Lung (tissue), 11 donors: ENCODE measurements at regions not wholly inside any gene's neighbourhood (a gene's known extent, or its start where the extent isn't known, plus 50 kb on each side); places are given as distances from the start of the nearest gene placed in this dataset.

ENCODE experiments used
- ATAC-seq: fragments of 200-7000 bp; cut with Tn5 transposase; one replicate; pipeline ENCODE4 v1.9.1; 2020; ENCODE audit warnings: moderate number of reproducible peaks; ENCODE audit not compliant: insufficient read depth, low FRiP score
- DNase-seq, 3 donors: peaks; one replicate each; pipeline ENCODE4 v3.0.0-alpha.2; 2013 to 2017
- H3K27ac ChIP-seq, 2 donors: one replicate each; pipeline ENCODE4 v1.5.1; 2013; ENCODE audit warnings: mild to moderate bottlenecking in 2 of 2, moderate library complexity in 2 of 2, control low read depth in 1 of 2, inconsistent platforms in 1 of 2, low read depth in 1 of 2, low read length in 1 of 2
- H3K27me3 ChIP-seq, 3 donors: one replicate each; pipeline ENCODE4 v1.5.1; 2013; ENCODE audit warnings: low read length in 2 of 3; ENCODE audit not compliant: control insufficient read depth in 3 of 3, insufficient read depth in 3 of 3
- H3K36me3 ChIP-seq, 4 donors: one replicate each; pipeline ENCODE4 v1.5.1; 2013; ENCODE audit warnings: low read length in 4 of 4, mild to moderate bottlenecking in 1 of 4, moderate library complexity in 1 of 4; ENCODE audit not compliant: control insufficient read depth in 4 of 4, insufficient read depth in 4 of 4
- H3K4me1 ChIP-seq, 5 donors: one replicate each; pipeline ENCODE4 v1.5.1; 2013; ENCODE audit warnings: low read length in 5 of 5, mild to moderate bottlenecking in 2 of 5, moderate library complexity in 1 of 5; ENCODE audit not compliant: control insufficient read depth in 5 of 5, insufficient read depth in 5 of 5
- H3K4me3 ChIP-seq: one replicate; pipeline ENCODE4 v1.5.1; 2013; ENCODE audit warnings: mild to moderate bottlenecking, control low read depth, moderate library complexity
- H3K9ac ChIP-seq, 2 donors: one replicate each; pipeline ENCODE4 v1.5.1; 2013; ENCODE audit warnings: low read length in 2 of 2, control low read depth in 1 of 2; ENCODE audit not compliant: insufficient read depth in 1 of 2
- H3K9me3 ChIP-seq, 4 donors: one replicate each; pipeline ENCODE4 v1.5.1; 2013; ENCODE audit warnings: low read length in 3 of 4, mild to moderate bottlenecking in 1 of 4, moderate library complexity in 1 of 4; ENCODE audit not compliant: control insufficient read depth in 4 of 4, insufficient read depth in 3 of 4
- WGBS, 2 donors: extraction: QIAGEN DNeasy Blood & Tissue Kit; methylation state at CpG; one replicate each; pipeline ENCODE4 v1.1.7; 2013; 5-methylcytosine and 5-hydroxymethylcytosine counted together
- TF ChIP-seq, protein P1 (sequence below): IDR thresholded peaks from 2 replicates; pipeline ENCODE4 v1.5.1; 2012; ENCODE audit warnings: mild to moderate bottlenecking; ENCODE audit errors: control extremely low read depth, extremely low read depth
- donor health status: control.
- donor health status: control.
- donor health status: Bipolar disorder and iron deficiency.
- donor health status: healthy.
- donor health status: DM: yes; HTN: yes; CAD: no.

DNA sequence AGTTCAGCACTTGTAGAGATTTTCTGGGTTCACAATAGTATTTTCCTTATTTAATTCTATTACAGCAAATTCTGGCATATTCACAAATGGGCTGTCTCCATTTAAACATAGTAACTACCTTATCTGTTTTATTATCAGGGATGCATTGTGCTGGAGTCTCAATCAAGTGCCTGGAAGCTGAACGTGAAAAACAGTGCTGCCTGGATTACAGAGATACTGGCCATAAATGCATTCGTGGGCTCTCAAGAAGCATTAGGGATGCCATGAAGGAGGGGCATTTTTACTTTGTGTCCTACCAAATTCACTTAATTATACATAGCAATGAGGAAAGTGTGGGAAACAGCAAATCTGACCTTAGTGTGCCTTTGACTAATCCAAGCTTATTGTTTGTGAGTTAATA is 184.6 kb downstream of the ABCC12 start:
- no peak overlapping the region for H3K4me3 ChIP-seq
- no peaks in the 10 kb centered on the region for H3K4me1 ChIP-seq
- ATAC-seq (no peak), DNase-seq (no peak)
- WGBS, 2 donors = 61 to 68% methylated on average over 2 of the region's 2 CpGs
- H3K27ac ChIP-seq = no peak overlapping the region
- TF ChIP-seq, protein P1, sequence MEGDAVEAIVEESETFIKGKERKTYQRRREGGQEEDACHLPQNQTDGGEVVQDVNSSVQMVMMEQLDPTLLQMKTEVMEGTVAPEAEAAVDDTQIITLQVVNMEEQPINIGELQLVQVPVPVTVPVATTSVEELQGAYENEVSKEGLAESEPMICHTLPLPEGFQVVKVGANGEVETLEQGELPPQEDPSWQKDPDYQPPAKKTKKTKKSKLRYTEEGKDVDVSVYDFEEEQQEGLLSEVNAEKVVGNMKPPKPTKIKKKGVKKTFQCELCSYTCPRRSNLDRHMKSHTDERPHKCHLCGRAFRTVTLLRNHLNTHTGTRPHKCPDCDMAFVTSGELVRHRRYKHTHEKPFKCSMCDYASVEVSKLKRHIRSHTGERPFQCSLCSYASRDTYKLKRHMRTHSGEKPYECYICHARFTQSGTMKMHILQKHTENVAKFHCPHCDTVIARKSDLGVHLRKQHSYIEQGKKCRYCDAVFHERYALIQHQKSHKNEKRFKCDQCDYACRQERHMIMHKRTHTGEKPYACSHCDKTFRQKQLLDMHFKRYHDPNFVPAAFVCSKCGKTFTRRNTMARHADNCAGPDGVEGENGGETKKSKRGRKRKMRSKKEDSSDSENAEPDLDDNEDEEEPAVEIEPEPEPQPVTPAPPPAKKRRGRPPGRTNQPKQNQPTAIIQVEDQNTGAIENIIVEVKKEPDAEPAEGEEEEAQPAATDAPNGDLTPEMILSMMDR = no peak
- H3K9me3 ChIP-seq = no peaks in the 10 kb centered on the region
- H3K27me3 ChIP-seq = no peaks in the 10 kb centered on the region
- H3K36me3 ChIP-seq = no peaks in the 10 kb centered on the region
- no peak overlapping the region for H3K9ac ChIP-seq

DNA sequence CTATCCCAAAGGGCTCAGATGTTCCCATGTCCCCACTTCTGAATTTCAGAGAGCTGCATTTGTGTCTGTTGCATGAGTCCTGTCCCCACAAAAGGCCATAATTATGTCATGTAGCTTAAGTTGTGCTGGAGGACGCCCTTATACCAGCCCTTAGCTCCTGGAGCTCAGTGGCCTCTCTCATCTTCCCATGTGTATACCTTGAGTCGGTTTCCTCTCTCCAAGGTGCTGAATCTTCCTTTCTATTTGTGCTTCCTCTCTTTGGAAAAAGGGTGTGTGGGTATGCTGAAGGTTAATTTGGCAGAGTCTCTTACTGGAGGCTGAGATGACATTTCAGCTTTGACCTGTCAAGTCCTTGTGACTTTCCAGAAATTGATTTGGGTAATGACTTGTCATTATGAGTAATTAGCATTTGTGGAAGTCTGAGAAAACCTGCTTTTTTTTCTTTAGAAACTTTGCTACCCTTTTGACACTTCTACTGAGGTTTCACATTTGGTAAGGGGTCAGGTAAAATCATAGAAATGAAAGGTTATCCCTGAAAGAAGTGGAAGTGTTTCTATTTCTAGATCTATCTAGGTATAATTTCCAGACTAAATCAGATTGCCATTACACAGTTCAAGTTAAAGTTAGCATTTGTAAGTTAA is 185.4 kb downstream of the ABCC12 start:
- no peaks in the 10 kb centered on the region for H3K27me3 ChIP-seq
- WGBS, 2 donors = 2 to 8% methylated on average over 2 of the region's 2 CpGs
- DNase-seq (peak in 2 of 3 donors; percentile 48 to 79), ATAC-seq (no peak)
- no peaks in the 10 kb centered on the region for H3K36me3 ChIP-seq
- no peaks in the 10 kb centered on the region for H3K4me1 ChIP-seq
- H3K4me3 ChIP-seq = no peak overlapping the region
- no peak overlapping the region for H3K27ac ChIP-seq
- H3K9ac ChIP-seq = no peak overlapping the region
- TF ChIP-seq, protein P1 = no peak
- no peaks in the 10 kb centered on the region for H3K9me3 ChIP-seq

DNA sequence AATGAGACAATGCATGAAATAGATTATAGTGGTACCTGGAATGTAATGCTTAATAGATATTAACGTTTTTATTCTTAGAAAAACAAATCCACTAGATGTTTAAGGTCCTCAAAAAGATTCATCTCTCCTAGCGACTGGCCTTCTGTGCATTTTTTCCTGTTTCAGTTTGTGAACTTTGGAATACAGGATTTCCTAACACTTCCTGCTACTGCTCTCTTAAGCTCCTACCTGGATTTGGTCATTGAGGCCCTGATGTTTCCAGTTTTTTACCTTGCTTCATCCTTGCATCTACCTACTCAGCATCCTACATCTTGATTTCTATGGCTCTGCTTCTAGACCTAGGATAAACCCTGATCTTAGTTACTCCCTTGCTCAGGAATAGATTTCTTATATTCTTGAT is 188.4 kb downstream of the ABCC12 start:
- 45 to 46% methylated on average over 2 of the region's 2 CpGs for whole genome bisulfite sequencing, 2 donors
- TF ChIP-seq, protein P1 = no peak
- no peaks in the 10 kb centered on the region for H3K27me3 ChIP-seq
- H3K9ac ChIP-seq = no peak overlapping the region
- ATAC-seq (no peak), DNase-seq (no peak)
- H3K36me3 ChIP-seq = no peaks in the 10 kb centered on the region
- no peaks in the 10 kb centered on the region for H3K4me1 ChIP-seq
- H3K27ac ChIP-seq = no peak overlapping the region
- no peak overlapping the region for H3K4me3 ChIP-seq
- no peaks in the 10 kb centered on the region for H3K9me3 ChIP-seq

DNA sequence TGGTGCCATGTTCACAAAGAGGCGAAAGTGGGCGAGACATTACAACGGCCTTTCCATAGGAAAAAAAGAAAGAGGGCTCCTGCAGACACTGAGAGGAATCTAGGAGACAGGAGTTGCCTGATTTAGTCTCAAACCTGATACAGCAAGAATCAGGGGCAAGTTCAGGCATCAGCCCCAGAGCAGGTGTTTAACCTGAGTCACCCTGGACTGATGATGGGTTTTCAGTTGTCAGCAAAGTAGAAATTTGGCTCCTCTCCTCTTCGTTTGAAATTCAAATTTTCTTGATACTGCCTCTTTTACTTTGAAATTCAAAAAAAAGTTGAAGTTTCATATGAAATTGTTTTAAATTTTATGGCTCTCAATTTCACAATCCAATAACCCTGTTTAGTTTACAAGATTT is 189.5 kb downstream of the ABCC12 start:
- no peaks in the 10 kb centered on the region for H3K36me3 ChIP-seq
- H3K27ac ChIP-seq = no peak overlapping the region
- ATAC-seq = no peak
- no peak overlapping the region for H3K9ac ChIP-seq
- no peak overlapping the region for H3K4me3 ChIP-seq
- no peaks in the 10 kb centered on the region for H3K4me1 ChIP-seq
- DNase-seq = no peak
- 83 to 89% methylated on average over 4 of the region's 4 CpGs for WGBS, 2 donors
- TF ChIP-seq, protein P1 = no peak
- no peaks in the 10 kb centered on the region for H3K27me3 ChIP-seq
- H3K9me3 ChIP-seq = no peaks in the 10 kb centered on the region
